ENCODE measurements at regions not wholly inside any gene's neighbourhood (a gene's known extent, or its start where the extent isn't known, plus 50 kb on each side); places are given as distances from the start of the nearest gene placed in this dataset.
"Not testable (repeated sequence)": the region's sequence is repeated elsewhere in the genome, so short reads cannot be mapped to it uniquely, and the experiment has no call there.

- DNase-seq = peak in 1 of 4 experiments; percentile 5
Observed at GRCh38 chr1:232335261-232335660, 294.7 kb downstream of the SIPA1L2 start.

DNA sequence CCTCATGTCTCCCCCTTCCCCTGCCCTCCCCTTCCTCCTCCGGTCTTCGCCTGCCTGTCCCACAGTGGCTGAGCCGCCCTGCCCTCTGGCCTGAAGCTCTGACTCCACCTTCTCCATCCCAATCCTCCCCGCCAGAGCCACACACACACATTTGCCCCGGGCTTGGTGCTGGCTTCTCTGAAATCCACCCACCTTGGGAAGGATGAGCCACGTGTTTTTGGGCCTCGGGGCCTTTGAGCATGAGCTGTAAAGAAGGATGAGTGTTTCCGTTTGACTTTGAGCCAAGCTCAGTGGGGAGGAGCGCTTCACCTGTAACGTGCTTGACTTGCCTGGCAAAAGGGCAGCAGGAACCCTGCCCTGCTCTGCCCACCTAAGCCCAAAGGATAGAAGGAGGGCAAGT lies 295.1 kb downstream of the SIPA1L2 start:
- no peak for DNase-seq

DNA sequence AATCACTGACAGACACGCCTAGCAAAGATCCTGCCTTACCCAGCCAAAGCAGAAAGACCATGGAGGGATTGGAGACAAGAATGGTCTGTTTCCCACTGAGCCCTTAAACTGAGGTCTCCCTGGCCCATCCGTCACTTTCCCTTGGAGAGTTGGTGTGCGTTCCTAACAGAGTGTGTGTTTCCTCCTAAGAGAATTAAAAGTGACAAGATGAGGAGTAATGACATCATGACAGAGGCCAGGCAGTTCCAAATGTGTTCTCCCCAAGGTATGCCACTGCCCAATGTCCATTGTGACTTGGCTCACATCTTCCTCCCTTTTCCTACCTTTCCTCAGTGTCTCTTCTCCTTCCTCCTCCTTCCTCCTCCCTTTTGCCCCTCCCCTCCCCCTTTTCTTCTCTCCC lies 295.7 kb downstream of the SIPA1L2 start:
- no peak for DNase-seq

DNA sequence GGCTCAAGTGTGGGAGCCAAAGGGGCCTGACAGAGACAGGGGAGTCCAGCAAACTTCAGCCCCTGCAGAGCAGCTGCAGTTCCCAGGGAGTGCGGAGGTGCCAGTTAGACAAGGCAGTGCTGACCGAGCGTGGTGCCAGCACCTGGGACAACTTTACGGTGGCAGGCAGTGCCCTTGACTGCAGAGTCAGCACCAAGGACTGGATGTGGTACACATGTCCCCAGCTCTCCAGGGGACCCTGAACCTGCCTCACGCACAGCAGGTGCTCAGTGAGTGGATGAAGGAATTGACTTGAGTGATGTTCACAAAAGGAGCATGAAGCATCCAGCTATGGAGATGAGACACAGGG lies 296.5 kb downstream of the SIPA1L2 start:
- DNase-seq = no peak

DNA sequence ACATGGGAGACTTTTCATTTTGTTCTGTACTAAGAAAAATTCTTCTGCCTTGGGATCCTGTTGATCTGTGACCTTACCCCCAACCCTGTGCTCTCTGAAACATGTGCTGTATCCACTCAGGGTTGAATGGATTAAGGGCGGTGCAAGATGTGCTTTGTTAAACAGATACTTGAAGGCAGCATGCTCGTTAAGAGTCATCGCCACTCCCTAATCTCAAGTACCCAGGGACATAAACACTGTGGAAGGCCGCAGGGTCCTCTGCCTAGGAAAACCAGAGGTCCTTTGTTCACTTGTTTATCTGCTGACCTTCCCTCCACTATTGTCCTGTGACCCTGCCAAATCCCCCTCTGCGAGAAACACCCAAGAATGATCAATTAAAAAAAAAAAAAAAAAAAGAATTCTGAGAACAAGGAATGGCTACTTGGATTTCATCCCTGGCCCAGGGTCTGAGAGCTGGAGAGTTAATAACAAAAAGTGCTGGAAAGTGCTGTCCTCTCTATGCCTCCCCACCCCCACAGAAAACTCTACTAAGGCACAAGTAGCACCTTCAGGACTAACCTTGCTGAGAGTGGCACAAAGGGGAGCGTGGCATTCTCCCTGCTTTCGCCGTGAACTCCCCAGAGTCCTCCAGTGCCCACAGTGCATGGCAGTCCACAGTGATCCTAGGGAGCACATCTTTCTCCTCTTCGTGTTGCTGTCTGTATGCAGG lies 297.1 kb downstream of the SIPA1L2 start:
- not testable (repeated sequence) for DNase-seq

GRCh38 chr1:232329103-232329813 lies 300.7 kb downstream of the SIPA1L2 start:
- DNase-seq = no peak

DNA sequence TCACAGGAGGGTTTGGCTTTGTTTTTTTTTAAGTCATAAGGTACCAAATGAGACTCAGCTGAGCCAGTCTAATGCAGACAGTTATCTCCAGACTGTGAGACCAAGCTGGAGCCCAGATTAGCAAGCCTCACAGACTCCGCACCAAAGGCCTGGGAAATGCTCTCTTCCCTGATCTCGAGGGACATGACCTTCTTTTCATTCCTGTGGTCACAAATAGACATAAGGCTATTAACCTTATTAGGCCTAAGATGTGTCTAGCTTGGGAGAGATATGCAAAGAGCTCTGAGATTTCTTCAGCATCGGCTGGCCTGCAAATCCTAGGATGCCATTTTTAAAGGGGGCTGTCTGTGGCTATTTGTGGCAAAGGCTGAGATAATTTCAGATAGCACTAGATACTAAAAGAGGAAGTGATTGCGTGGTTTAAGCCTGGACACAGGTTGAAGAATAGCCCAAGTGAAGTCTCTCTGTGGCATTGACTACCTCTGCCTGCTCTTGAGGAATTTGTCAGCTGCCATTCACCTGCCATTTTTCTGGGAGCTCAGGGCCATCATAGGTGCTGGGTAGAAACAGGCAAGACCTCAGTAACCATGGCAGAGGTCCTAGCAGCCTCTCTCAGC lies 301.3 kb downstream of the SIPA1L2 start:
- DNase-seq = no peak

DNA sequence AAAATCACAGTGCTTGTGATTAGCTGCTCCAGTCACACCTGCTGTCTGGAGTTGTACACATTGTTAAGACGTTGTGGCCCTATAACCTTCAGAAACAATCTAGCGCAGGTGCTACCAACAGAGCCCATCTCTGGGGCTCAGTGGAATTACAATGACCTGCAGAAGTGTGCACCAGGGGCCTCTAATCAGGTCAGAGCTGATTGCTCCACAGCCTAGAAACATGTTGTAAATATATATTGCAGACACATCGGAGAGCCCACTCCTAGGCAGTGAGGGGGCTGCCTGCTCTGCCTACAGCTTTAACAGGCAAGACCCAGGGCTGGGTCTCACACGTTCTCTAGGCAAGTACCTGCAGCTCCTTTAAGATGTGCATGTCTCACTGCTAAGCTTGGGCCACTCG lies 302.0 kb downstream of the SIPA1L2 start:
- DNase-seq = no peak

GRCh38 chr1:232327269-232327668 lies 302.7 kb downstream of the SIPA1L2 start:
- no peak for DNase-seq

DNA sequence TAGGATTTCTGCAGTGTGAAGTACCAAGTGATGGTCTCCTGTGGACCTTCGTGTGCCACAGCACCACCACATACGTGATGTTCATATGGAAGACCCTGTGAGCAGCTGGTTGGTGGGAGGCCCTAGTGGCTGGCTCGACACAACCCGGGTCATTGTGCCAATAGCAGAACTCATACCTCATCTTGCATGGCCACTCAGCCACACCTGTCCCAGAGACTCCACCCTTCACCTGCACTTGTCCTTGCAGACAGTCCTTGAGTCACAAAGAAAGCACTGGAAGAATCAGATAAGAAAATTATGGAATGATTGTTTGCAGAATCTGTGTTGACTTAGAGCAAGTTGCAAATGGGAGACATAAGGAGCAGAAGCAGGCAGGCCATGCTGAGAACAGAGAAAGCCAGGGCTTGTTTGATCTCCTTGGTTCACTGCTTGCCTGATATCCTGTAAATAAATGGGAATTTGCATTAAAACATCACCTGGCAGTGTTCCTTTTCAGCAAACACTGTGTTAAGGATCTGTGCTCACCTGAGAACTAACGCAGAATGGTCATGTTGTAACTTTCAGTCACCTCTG lies 307.7 kb downstream of the SIPA1L2 start:
- DNase-seq = no peak

- DNase-seq = no peak
Observed at GRCh38 chr1:232319518-232320210, 310.3 kb downstream of the SIPA1L2 start.

GRCh38 chr1:232319072-232319471 lies 310.9 kb downstream of the SIPA1L2 start:
- no peak for DNase-seq

- DNase-seq = no peak
Observed at GRCh38 chr1:232318143-232318542, 311.8 kb downstream of the SIPA1L2 start.

GRCh38 chr1:232317350-232317749 lies 312.6 kb downstream of the SIPA1L2 start:
- no peak for DNase-seq

DNA sequence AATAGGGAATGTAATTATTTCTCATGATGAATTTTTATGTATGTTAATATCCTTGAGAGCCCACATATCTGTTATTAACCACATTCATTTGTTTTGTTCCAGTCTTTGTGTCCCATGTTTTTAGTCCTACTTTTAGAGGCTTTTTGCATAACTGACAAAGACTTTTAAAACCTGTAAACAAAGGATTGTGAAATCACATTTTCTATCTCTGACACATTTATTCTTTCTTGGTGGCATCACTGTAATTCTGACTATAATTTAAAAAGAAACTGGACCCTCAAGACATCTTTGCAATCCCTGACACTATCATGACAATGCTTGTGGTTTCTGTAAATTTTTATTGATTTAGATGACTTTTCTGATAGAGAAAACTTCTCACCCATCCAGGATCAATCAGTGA lies 313.1 kb downstream of the SIPA1L2 start:
- DNase-seq = no peak

DNA sequence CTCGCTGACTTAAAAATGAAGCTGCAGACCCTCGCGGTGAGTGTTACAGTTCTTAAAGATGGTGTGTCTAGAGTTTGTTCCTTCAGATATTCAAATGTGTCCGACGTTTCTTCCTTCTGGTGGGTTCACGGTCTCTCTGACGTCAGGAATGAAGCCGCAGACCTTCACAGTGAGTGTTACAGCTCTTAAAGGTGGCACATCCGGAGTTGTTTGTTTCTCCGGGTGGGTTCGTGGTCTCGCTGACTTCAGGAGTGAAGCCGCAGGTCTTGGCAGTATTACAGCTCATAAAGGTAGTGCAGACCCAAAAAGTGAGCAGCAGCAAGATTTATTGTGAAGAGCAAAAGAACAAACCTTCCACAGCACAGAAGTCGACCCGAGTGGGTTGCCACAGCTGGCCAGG lies 316.1 kb downstream of the SIPA1L2 start:
- not testable (repeated sequence) for DNase-seq

DNA sequence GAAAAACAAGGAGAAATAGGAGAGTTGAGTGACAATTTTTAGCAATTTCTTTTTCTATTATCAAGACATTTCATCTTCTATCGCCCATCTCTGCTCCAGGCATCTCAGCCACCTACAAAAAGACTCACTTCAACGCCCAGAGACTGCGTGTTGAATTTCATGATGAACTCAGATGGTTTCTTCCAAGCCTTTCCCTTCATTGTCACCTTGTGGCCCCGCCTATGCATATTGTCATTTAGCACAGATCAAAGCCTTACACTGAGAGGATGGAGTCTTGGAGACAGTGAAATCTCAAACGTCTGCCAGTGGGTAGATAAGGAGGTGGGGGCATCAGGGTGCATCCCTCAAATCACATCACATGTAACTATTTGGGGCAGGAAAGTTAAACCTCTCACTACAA lies 319.4 kb downstream of the SIPA1L2 start:
- no peak for DNase-seq

DNA sequence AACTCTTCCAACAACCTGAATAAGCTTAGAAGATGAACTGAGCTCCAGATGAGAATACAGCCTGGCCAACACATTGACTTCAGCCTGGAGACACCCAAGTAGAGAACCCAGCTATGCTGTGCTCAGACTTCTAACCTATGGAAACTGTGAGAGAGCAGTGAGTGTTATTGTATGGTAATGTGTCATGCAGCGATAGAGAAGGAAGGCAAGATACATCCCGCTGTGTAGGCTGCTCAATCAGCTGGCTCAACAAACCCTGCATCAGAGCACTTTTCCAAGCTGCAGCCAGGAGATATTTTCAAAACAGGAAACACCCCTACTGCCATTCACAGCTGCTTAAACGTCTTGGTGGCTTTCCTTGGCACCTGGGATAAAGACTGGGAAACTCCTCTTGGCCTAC lies 321.3 kb downstream of the SIPA1L2 start:
- no peak for DNase-seq

GRCh38 chr1:232307296-232308017 lies 322.5 kb downstream of the SIPA1L2 start:
- DNase-seq = no peak

DNA sequence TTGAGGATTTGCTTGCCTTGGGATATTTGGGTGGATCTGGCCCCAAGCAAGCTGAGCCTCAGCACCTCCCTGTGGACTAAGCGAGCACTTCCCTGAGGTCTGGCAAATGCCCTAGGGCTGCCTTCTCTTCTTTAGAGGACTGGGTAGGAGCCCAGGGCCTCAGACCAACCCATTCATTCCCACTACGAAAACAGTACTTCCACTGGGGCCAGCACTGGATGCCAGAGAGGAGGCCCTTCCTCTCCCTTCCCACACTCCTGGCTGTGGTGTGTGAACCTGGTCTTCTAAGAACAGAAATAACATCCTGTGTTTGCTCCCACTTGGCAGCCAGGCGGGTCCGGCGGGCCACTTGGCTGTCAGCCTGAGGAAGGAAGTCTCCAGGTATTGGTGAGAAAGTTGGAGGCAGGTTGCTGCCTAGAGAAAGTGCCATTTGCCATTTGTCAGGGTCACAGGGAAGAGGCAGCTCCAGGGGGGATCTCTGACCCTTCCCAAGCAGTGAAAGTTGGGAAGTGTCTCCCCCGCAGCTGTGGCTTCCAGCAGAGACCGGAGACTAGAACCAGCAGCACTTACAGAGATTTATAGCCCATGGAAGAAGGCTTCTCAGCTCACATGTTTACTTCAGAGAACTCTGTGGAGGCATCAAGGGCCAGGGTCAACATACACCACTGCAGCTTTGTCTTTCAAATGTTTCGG lies 323.5 kb downstream of the SIPA1L2 start:
- DNase-seq = no peak

DNA sequence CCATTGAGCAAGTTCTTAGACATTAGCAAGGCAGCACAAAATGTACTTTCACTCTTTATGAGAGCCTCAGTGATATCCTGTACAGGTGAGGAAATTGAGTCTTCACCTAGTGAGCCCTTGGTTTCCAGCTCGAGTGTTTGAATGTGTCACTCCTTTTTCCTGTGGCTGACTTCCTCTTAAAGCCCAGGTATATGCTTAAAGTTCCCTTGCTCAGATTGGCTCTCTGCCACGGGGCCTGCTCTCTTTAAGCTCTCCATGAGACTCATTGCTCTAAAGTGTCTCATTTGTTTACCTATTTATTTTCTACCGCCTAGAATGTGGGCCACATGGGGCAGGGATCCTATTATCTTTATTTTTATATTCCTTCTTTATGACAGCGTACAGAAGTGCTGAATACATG lies 324.9 kb downstream of the SIPA1L2 start:
- DNase-seq = no peak

DNA sequence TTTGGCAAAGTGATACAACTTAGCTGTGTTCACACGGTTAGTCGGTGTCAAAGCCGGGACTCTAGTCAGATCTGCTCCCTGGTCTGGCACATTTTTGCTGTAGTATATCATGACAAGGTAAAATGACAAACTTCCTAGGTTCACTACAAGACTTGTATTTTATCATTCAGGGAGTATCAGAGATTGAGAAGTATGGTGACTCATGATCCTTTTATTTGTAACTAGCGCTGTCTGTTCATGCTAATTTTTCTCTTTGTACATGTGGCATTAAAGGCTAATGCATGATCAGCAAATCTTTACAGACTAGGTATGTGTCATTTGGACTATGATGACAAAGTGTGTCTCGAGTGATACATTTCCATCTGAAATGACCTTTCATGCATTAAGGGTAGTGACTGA lies 326.7 kb downstream of the SIPA1L2 start:
- no peak for DNase-seq
